Nephron (organoid): ENCODE measurements at regions not wholly inside any gene's neighbourhood (a gene's known extent, or its start where the extent isn't known, plus 50 kb on each side); places are given as distances from the start of the nearest gene placed in this dataset.

Experiments
- H3K27ac Mint-ChIP-seq, 3 experiments: 2 replicates each; pipeline ENCODE4 v1.8.0; 2020; ENCODE audit warnings: mixed read lengths in 3 of 3, mild to moderate bottlenecking in 2 of 3, moderate library complexity in 1 of 3
- H3K27me3 Mint-ChIP-seq: 2 replicates; pipeline ENCODE4 v1.8.0; 2021; ENCODE audit warnings: low read depth, mild to moderate bottlenecking, moderate library complexity, mixed read lengths
- H3K36me3 Mint-ChIP-seq: 2 replicates; pipeline ENCODE4 v1.8.0; 2020; ENCODE audit warnings: low read depth, mixed read lengths
- H3K4me1 Mint-ChIP-seq: 2 replicates; pipeline ENCODE4 v1.8.0; 2020; ENCODE audit warnings: mixed read lengths
- H3K4me3 Mint-ChIP-seq, 3 experiments: 2 replicates each; pipeline ENCODE4 v1.8.0; 2020; ENCODE audit warnings: mild to moderate bottlenecking in 3 of 3, mixed read lengths in 3 of 3, moderate library complexity in 2 of 3
- H3K9me3 Mint-ChIP-seq: 2 replicates; pipeline ENCODE4 v1.8.0; 2020; ENCODE audit warnings: mixed read lengths
- TF ChIP-seq, protein P1 (sequence below), 3 experiments: fragments of 200-600 bp; sonication (generic); IDR thresholded peaks; one replicate each; pipeline ENCODE4 v1.5.0; 2021; ENCODE audit warnings: antibody characterized with exemption in 3 of 3; ENCODE audit not compliant: unreplicated experiment in 3 of 3

DNA sequence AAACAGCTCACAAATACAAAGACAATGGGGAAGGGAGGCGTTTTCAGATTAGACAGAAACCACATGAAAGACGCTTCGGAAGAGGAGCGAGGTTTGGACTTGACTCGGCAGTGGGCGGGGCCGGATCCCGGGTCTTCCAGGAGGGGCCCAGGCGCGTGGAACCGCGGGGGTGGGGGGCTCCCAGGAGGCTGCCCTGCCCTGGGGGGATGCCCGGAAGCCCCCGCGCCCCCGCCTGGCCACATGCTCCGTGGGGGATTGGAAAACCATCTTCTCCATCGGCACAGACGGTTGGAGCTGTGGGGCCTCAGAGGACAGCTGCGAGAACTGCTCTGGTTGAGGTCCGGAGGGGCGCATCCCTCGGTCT, 186.0 kb upstream of the SHH start:
- Mint-ChIP-seq H3K4me1 (no peaks in the 10 kb centered on the region), H3K36me3 (no peaks in the 10 kb centered on the region), H3K9me3 (no peaks in the 10 kb centered on the region), H3K4me3 (no peak overlapping the region), H3K27me3 (peaks cover 20% of the 10 kb centered on the region), H3K27ac (no peak overlapping the region)
- TF ChIP-seq, protein P1, sequence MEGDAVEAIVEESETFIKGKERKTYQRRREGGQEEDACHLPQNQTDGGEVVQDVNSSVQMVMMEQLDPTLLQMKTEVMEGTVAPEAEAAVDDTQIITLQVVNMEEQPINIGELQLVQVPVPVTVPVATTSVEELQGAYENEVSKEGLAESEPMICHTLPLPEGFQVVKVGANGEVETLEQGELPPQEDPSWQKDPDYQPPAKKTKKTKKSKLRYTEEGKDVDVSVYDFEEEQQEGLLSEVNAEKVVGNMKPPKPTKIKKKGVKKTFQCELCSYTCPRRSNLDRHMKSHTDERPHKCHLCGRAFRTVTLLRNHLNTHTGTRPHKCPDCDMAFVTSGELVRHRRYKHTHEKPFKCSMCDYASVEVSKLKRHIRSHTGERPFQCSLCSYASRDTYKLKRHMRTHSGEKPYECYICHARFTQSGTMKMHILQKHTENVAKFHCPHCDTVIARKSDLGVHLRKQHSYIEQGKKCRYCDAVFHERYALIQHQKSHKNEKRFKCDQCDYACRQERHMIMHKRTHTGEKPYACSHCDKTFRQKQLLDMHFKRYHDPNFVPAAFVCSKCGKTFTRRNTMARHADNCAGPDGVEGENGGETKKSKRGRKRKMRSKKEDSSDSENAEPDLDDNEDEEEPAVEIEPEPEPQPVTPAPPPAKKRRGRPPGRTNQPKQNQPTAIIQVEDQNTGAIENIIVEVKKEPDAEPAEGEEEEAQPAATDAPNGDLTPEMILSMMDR (IDR thresholded peaks at IDR 0.05; ENCODE audit: unreplicated experiment in 3 of 3), result no peak

DNA sequence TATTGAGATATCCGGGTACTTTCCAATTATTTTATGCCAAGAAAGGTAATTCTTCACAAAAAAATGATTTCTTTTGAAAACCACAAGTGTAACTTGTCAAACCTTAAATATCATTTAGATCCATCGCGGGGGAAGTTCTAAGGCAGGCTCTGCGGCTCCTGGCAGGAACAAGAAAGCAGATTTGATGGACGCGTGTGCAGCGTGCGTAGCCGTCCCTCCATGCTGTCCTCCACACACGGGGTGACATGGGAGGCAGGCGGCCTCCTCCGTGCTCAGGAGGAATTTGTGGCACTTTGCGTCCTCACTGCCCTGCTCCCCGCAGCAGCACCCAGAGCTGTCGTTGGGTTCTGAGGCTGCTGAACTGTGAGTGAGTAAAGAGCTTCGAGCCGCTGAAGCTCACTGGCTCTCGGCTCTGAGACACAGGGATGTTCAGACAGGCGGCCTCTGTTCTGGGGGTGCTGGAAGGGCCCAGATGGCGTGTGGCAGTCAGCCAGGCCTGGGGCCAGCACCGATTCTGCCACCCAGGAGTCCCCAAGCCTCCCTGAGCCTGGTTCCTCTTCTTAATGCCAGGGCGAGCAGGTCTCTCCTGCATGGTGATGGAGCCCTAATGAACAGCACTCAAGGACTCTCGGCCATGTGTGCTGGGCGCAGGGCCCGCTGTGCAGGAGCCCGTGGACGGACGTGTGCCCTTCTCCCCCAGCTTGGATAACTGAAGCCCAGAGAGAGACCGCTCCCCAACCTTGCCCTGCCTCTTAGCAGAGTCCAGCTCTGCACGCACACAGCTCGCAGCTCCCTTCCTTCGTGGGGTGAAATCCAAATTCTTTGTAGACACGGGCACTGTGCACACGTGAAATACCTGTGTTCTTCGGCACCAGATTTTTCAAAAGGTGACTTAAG, 185.4 kb upstream of the SHH start:
- Mint-ChIP-seq H3K4me1 (no peaks in the 10 kb centered on the region), H3K4me3 (no peak overlapping the region), H3K36me3 (no peaks in the 10 kb centered on the region), H3K27ac (no peak overlapping the region), H3K27me3 (peaks cover 20% of the 10 kb centered on the region), H3K9me3 (no peaks in the 10 kb centered on the region)
- TF ChIP-seq, protein P1 (IDR thresholded peaks at IDR 0.05; ENCODE audit: unreplicated experiment in 3 of 3), result no peak

DNA sequence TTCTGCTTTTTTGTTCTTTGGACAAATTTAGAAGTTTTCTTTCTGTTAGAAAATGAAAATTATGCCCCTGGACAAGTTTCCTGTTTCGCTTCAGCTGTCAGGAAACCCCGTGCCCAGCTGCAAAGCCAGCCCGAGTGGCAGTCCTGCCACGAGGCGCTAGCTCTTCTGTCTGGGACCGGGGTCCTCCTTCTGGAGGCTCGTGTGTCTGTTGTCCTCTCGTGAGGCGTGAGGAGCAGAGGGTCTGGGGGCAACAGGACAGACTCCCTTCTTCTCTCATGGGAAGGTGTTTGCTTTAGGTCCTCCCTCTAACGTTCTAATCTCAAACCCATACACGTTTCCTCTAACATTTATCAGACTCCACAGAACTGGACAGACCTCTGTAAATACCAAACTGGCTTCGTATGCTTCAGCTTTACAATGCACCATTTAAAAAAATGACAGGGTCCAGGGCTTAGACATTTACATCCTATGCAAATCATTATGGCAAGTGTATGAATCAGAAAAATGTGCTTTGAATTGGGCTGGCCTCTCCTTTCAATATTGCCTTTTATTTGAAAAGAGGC, 184.5 kb upstream of the SHH start:
- TF ChIP-seq, protein P1 (IDR thresholded peaks at IDR 0.05; ENCODE audit: unreplicated experiment in 3 of 3), result no peak
- no peaks in the 10 kb centered on the region for H3K9me3 Mint-ChIP-seq
- peaks cover 27% of the 10 kb centered on the region for H3K27me3 Mint-ChIP-seq
- no peaks in the 10 kb centered on the region for H3K36me3 Mint-ChIP-seq
- no peak overlapping the region for H3K27ac Mint-ChIP-seq
- no peaks in the 10 kb centered on the region for H3K4me1 Mint-ChIP-seq
- H3K4me3 Mint-ChIP-seq, result no peak overlapping the region

DNA sequence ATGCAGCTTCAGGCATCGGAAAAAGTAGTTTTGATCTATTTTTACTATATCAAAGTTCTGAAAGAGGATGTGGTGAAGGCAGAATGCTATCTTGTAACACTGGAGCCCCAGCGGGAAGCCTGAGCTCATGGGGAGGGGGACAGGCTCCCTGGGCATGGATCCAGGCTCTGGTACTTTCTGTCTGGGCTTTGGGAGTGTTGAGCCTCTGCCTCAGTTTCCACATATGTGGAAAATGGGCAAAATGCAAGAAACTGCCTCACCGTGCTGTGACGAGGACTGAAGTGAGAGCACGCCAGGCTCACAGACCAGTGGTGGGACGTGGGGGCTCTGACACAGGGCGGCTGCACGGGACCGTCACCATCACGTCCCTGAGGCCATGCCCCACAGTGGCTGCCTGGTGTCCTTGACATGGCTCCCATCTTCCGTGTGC, 182.9 kb upstream of the SHH start:
- Mint-ChIP-seq H3K36me3 (no peaks in the 10 kb centered on the region), H3K4me3 (no peak overlapping the region), H3K9me3 (no peaks in the 10 kb centered on the region), H3K27ac (no peak overlapping the region), H3K4me1 (no peaks in the 10 kb centered on the region), H3K27me3 (peaks cover 31% of the 10 kb centered on the region)
- TF ChIP-seq, protein P1 (IDR thresholded peaks at IDR 0.05; ENCODE audit: unreplicated experiment in 3 of 3), result no peak

DNA sequence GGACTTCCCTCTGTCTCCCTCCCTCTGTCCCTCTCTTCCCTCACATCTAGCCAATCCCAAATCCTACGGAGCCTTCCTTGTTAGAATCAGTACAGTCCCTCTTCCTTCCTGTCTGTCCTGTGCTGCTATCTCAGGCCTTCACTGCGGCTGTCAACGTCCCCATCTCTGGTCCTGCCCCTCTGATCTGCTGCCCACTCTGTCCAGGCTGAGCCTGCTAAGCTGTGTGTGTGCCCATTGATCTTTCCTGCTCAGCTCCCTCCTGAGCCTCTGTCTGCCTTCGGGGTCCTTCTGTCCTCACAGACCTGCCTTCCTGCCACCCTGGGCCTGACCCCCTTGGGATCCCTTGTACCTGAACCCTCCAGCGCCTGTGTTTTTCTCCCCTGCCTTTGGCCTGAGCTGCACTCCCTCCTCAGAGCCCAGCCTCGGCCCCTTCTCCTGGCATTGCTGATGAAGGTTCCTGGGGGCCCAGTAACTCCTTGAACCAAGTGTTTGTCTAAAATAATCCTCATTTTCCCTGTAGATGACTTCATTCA, 182.1 kb upstream of the SHH start:
- no peak overlapping the region for H3K4me3 Mint-ChIP-seq
- TF ChIP-seq, protein P1 (IDR thresholded peaks at IDR 0.05; ENCODE audit: unreplicated experiment in 3 of 3), result no peak
- H3K36me3 Mint-ChIP-seq, result no peaks in the 10 kb centered on the region
- no peaks in the 10 kb centered on the region for H3K4me1 Mint-ChIP-seq
- no peaks in the 10 kb centered on the region for H3K9me3 Mint-ChIP-seq
- no peak overlapping the region for H3K27ac Mint-ChIP-seq
- peaks cover 30% of the 10 kb centered on the region for H3K27me3 Mint-ChIP-seq
